ENCODE measurements at regions not wholly inside any gene's neighbourhood (a gene's known extent, or its start where the extent isn't known, plus 50 kb on each side); places are given as distances from the start of the nearest gene placed in this dataset.

DNA sequence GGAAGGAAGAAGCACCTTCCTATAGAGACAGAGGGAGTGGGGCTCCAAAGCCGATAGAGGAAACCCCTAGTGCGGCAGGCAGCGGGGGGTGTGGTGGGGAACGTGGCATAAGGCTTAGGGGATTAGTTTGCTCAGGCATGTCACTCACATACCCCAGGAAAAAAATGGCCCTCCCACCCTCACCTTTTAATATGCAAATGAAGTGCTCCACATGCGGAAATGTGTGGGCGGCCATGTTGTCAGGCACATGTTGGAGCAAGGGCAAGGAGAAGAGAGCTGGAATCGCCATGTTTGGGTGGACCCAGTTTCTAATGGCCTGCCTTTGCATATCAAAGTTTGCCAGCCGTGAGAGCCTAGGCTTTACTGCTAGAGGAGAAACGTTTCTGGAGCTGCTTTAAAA, 758.8 kb downstream of the NR2F1-AS1 start:
- H3K4me3 Mint-ChIP-seq (ENCODE audit: unreplicated experiment): no peak overlapping the region
- no peaks in the 10 kb centered on the region for H3K27me3 Mint-ChIP-seq (ENCODE audit: low read depth)
- H3K27ac Mint-ChIP-seq (ENCODE audit: unreplicated experiment): no peak overlapping the region
- DNase-seq (ENCODE audit: low spot score): no peak
- peaks cover 3% of the 10 kb centered on the region for H3K9me3 Mint-ChIP-seq (ENCODE audit: low read depth)
- no peaks in the 10 kb centered on the region for H3K4me1 Mint-ChIP-seq (ENCODE audit: low read depth)
- TF ChIP-seq, protein P1, sequence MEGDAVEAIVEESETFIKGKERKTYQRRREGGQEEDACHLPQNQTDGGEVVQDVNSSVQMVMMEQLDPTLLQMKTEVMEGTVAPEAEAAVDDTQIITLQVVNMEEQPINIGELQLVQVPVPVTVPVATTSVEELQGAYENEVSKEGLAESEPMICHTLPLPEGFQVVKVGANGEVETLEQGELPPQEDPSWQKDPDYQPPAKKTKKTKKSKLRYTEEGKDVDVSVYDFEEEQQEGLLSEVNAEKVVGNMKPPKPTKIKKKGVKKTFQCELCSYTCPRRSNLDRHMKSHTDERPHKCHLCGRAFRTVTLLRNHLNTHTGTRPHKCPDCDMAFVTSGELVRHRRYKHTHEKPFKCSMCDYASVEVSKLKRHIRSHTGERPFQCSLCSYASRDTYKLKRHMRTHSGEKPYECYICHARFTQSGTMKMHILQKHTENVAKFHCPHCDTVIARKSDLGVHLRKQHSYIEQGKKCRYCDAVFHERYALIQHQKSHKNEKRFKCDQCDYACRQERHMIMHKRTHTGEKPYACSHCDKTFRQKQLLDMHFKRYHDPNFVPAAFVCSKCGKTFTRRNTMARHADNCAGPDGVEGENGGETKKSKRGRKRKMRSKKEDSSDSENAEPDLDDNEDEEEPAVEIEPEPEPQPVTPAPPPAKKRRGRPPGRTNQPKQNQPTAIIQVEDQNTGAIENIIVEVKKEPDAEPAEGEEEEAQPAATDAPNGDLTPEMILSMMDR (IDR thresholded peaks at IDR 0.05): no peak
- no peaks in the 10 kb centered on the region for H3K36me3 Mint-ChIP-seq (ENCODE audit: low read depth)

DNA sequence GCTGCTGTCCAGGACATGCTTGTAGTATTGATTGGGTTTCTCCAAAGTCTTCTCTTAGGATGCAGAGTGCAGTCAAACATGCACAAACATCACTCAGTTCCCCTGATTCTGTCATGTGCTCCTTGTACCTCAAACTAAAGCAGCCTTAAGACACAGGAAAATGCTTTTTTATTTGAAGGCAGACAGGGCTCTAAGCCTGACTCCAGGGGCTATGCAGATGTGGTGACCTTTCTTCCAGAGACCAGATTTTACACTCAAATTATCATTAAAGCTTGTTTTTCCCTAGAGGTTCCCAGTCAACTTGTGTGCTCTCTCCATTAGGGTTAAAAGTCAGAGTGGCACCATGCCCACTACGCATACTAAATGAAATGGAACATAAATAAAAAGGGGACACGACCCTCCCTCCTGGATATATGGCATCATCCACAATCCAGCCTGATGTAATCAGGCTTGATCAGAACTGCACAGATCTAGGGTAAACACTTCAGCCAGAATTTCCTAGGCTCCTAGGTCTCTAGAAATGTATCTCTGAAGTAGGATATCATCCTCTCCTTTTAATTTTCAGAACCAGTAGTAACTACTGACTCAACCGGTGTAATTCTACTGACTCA, 771.1 kb downstream of the NR2F1-AS1 start:
- Mint-ChIP-seq H3K27ac (ENCODE audit: unreplicated experiment) (no peak overlapping the region), H3K9me3 (ENCODE audit: low read depth) (no peaks in the 10 kb centered on the region), H3K4me1 (ENCODE audit: low read depth) (no peaks in the 10 kb centered on the region), H3K36me3 (ENCODE audit: low read depth) (no peaks in the 10 kb centered on the region), H3K4me3 (ENCODE audit: unreplicated experiment) (no peak overlapping the region), H3K27me3 (ENCODE audit: low read depth) (no peaks in the 10 kb centered on the region)
- TF ChIP-seq, protein P1 (IDR thresholded peaks at IDR 0.05): no peak
- no peak for DNase-seq (ENCODE audit: low spot score)

DNA sequence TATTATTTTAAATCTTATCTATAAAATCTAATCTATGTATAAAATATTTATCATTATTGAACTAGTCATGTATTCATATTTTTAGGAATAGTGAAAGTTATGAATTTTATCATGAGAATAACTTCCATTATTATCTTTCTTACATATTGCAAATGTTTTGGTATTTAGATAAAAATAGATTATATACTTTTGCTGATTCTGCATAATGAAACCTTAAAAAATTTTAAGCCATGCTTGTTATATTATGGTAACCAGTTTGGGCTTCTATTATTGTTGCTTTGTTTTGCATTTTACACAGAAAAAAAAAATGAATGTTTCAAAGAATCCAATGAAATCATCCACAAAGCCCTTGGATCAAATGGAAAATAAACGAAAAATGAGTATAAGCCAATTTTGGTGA, 772.5 kb downstream of the NR2F1-AS1 start:
- Mint-ChIP-seq H3K36me3 (ENCODE audit: low read depth) (no peaks in the 10 kb centered on the region), H3K27ac (ENCODE audit: unreplicated experiment) (no peak overlapping the region), H3K27me3 (ENCODE audit: low read depth) (no peaks in the 10 kb centered on the region), H3K4me1 (ENCODE audit: low read depth) (no peaks in the 10 kb centered on the region), H3K9me3 (ENCODE audit: low read depth) (no peaks in the 10 kb centered on the region), H3K4me3 (ENCODE audit: unreplicated experiment) (no peak overlapping the region)
- DNase-seq (ENCODE audit: low spot score): no peak
- TF ChIP-seq, protein P1 (IDR thresholded peaks at IDR 0.05): no peak

DNA sequence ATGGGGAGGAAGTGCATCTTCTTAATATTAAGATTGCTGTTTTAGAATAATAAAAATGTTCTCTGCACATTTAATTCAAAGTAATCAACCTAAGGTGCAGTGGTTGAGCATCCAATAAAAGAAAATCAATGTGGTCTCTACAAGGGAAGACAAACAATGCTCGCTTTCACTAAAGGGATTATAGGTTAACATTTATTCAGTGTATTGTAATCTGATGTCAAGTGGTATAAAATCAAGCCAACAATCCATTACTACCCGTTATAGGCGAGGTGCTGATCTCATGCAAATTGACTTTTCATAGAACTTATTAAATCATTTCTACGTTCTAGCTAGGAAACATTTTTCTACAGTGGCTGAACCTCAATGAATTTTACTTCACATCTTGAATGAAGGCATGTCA, 773.9 kb downstream of the NR2F1-AS1 start:
- no peak overlapping the region for H3K4me3 Mint-ChIP-seq (ENCODE audit: unreplicated experiment)

DNA sequence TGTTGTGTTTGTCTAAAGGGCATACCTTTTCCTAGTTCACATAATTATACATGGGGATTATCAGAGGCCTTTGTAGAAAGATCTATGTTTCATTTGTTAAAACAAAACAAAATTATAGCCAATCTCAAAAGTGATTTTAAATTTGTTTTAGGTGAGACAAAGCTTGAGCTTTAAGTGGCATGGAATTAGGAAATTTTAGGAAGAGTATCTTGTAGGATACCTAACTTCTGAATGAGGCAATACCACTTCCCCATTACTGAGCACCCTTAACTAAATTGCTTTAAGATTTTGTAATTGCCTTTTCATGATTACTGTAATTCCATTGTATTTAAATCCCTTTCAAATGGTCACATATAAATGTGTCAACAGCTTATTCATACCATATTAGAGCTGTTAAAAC, 775.6 kb downstream of the NR2F1-AS1 start:
- H3K27ac Mint-ChIP-seq (ENCODE audit: unreplicated experiment): no peak overlapping the region
- H3K4me1 Mint-ChIP-seq (ENCODE audit: low read depth): peaks cover 15% of the 10 kb centered on the region
- H3K36me3 Mint-ChIP-seq (ENCODE audit: low read depth): no peaks in the 10 kb centered on the region
- no peaks in the 10 kb centered on the region for H3K9me3 Mint-ChIP-seq (ENCODE audit: low read depth)
- no peak for DNase-seq (ENCODE audit: low spot score)
- no peak overlapping the region for H3K4me3 Mint-ChIP-seq (ENCODE audit: unreplicated experiment)
- TF ChIP-seq, protein P1 (IDR thresholded peaks at IDR 0.05): no peak
- no peaks in the 10 kb centered on the region for H3K27me3 Mint-ChIP-seq (ENCODE audit: low read depth)

More for the DNA sequence above, 773.9 kb downstream of the NR2F1-AS1 start:
- H3K27me3 Mint-ChIP-seq (ENCODE audit: low read depth): no peaks in the 10 kb centered on the region
- H3K36me3 Mint-ChIP-seq (ENCODE audit: low read depth): no peaks in the 10 kb centered on the region
- DNase-seq (ENCODE audit: low spot score): no peak
- TF ChIP-seq, protein P1 (IDR thresholded peaks at IDR 0.05): no peak
- H3K27ac Mint-ChIP-seq (ENCODE audit: unreplicated experiment): no peak overlapping the region
- H3K9me3 Mint-ChIP-seq (ENCODE audit: low read depth): no peaks in the 10 kb centered on the region
- H3K4me1 Mint-ChIP-seq (ENCODE audit: low read depth): peaks cover 2% of the 10 kb centered on the region
